Dermis microvascular lymphatic vessel endothelial cell (primary cell): ENCODE measurements at regions not wholly inside any gene's neighbourhood (a gene's known extent, or its start where the extent isn't known, plus 50 kb on each side); places are given as distances from the start of the nearest gene placed in this dataset.

ENCODE experiments used
- DNase-seq, 2 donors: peaks; one replicate each; pipeline versions ENCODE4 v3.0.0 to v3.0.0-alpha.2; 2010; ENCODE audit warnings: low read depth in 2 of 2

- DNase-seq, result no peak
Observed at GRCh38 chr10:78267598-78267997, 233.9 kb downstream of the RPS24 start.

DNA sequence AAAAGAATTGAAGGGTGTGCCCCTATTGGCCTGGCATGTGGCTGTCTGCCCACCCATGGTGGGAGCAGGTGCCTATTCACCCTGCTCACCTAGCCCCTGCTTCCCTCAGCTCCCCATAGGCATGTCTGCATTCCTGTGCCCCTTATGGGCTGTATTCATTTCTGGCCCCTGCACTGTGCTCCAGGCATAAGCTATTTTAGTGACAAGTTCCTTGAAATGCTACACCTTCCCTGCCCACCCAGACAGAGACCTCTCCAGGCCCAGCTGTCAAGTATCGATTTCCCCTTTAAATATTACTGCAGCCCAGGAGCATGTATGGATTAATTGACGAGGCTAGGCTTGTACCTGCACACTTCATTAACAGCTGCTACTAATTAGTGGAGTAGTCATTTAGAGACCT, 235.4 kb downstream of the RPS24 start:
- DNase-seq, result no peak

DNA sequence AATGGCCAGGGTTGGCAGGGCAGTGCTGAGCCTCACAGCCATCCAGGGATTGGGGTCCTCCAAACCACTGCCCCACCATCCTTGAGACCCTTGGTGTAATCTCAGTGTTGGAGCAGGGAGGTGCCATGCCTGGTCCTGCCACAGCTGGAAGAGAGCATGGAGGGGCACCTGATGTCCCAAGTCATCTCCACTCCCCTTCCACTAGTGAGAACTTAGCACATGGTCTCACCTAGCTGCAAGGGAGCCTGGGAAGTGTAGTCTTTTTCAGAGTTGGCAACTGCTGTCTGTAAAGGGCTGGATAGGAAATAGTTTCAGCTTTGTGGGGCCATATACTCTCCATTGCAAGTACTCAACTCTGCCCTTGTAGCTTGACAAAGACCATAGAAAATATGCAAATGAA, 238.7 kb downstream of the RPS24 start:
- no peak for DNase-seq

GRCh38 chr10:78274491-78274890, 240.8 kb downstream of the RPS24 start:
- DNase-seq, result no peak

DNA sequence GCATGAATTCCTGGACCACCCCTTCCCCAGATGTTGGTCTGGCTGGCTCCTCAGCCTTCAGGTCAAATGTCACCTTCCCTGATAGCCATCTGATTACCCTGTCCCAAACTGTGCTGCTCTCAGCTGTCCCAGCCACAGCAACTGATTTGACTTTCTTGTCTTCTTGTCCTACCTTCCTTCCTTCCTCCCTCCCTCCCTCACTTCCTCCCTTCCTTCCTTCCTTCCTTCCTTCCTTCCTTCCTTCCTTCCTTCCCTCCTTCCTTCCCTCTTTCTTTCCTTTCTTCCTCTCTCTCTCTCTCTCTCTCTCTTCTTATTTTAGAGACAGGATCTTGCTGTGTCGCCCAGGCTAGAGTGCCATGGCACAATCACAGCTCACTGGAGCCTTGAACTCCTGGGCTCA, 242.5 kb downstream of the RPS24 start:
- no peak for DNase-seq

DNA sequence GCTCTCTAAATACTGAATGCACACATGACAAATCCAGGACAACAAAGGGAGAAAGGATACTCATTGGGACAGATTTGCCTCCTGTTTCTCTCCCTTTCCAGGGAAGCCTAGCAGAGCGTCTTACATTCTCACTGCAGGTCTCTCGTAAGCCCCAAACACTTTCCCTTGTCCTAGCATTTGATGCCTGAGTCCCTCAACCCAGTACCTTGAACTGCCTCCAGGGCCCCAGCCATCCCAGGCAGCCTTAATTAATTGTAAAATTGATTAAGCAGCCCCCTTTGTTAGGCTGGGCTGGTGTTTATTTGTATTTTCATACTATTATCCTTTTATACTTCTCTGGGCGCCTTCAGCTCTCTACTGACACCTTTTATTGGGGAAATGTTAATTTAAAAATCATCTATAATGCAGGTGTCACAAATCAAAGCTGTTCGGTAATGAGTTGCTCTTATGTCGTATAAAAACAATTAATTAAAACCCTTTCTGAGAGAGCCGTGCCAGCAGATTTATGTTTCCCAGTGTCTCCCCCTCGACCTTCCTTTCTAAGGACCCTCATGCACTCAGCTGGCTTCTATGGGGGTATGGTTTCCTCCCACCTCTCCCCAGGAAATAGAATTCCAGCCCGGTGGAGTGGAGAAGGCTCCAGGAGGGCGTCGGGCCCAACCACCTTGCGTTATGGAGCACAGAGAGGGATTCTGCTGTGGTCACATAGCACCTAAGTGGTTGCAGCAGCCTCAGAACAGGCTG, 243.8 kb downstream of the RPS24 start:
- DNase-seq, result no peak

- DNase-seq, result no peak
Observed at GRCh38 chr10:78278058-78278404, 244.4 kb downstream of the RPS24 start.

DNA sequence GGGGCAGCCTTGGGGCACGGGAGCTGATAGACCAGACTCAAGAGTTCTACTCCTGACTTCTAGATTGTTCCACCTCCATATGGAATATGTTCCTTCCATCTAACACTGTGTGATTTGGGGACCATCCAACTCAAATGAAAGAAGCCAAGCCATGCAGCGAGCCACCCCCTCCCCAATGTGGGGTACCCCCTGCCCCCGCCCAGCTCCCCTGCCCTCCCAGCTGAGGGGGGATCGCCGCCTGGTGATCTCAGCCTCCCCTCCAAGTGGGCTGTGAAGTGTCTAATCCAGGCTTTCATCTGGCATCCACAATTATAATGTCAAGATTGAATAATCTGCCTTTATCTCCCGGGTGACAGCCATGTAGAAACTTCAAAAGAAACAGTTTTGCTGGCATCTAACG, 246.1 kb downstream of the RPS24 start:
- DNase-seq, result no peak

- no peak for DNase-seq
Observed at GRCh38 chr10:78280604-78281003, 246.9 kb downstream of the RPS24 start.

GRCh38 chr10:78281627-78282026, 248.0 kb downstream of the RPS24 start:
- no peak for DNase-seq

GRCh38 chr10:78283069-78283682, 249.5 kb downstream of the RPS24 start:
- DNase-seq, result no peak

- DNase-seq, result no peak
Observed at GRCh38 chr10:78284381-78284780, 250.7 kb downstream of the RPS24 start.

DNA sequence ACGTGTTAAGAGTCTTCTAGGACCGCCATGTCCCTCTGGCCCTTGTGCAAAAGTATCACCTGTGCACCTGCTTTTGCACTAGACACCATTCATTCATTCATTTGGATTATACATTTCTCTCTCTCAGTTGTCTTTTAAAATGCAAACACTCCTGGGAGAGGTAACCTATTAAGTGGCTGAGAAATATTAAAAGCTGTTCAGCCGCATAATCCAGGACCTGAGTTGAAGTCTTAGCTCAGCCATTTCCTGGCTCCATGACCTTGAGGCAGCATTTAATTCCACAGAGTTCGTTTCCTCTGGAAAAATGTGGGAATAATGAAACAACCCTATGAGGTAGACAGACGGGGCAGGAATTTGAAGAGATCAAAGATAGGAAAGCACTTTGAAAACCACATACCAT, 251.6 kb downstream of the RPS24 start:
- no peak for DNase-seq

GRCh38 chr10:78286186-78286585, 252.5 kb downstream of the RPS24 start:
- DNase-seq, result no peak

GRCh38 chr10:78286668-78287067, 253.0 kb downstream of the RPS24 start:
- no peak for DNase-seq

GRCh38 chr10:78287618-78288017, 254.0 kb downstream of the RPS24 start:
- no peak for DNase-seq

DNA sequence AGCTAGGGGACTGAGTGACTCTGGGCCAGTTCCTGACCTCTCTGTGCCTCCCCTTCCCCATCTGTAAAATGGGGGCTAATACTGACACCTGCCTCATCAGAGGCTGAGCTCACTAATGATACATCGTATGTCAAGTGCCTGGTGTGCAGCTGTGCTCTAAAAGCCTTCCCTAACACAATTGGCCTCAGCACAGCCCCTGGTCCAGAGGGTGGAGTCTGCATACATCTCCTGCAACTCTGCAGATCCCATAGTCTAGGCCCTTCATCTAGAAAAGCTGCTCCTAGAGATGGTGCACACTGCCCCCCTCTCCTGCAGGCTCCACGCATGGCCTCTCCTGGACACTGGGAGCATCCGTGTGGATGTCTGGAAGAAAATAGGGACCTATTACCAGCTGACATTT, 255.0 kb downstream of the RPS24 start:
- no peak for DNase-seq

DNA sequence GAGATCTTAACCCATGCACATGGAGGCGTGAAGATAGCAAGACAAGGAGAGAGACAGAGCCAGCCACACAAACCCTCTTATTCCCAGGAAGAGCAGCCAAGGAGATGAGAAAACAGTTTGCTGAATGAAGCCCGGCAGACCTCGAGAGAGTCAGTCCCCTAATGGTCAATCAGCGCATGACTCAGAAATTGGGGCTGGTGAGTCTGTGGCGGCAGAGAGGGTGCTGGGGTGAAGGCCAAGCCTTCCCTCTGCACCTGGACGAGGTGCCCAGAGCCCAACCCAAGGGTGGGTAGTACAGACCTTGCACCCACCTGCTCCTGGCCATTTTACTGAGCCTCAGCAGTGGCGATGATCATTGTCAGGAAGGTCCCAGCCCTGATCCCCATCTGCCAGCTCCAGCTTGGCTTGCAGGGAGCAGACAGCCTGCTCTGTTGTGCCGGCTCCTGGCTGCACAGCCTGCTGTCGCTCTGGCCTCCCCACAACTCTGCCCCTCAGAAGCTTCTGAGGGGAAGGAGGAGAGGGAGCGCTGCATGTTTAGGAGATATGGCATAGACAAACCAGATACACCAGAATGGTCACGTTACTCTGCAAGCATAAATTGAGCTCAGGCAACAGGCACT, 256.6 kb downstream of the RPS24 start:
- no peak for DNase-seq

GRCh38 chr10:78291722-78292121, 258.1 kb downstream of the RPS24 start:
- DNase-seq, result no peak

- no peak for DNase-seq
Observed at GRCh38 chr10:78292250-78292981, 258.8 kb downstream of the RPS24 start.

DNA sequence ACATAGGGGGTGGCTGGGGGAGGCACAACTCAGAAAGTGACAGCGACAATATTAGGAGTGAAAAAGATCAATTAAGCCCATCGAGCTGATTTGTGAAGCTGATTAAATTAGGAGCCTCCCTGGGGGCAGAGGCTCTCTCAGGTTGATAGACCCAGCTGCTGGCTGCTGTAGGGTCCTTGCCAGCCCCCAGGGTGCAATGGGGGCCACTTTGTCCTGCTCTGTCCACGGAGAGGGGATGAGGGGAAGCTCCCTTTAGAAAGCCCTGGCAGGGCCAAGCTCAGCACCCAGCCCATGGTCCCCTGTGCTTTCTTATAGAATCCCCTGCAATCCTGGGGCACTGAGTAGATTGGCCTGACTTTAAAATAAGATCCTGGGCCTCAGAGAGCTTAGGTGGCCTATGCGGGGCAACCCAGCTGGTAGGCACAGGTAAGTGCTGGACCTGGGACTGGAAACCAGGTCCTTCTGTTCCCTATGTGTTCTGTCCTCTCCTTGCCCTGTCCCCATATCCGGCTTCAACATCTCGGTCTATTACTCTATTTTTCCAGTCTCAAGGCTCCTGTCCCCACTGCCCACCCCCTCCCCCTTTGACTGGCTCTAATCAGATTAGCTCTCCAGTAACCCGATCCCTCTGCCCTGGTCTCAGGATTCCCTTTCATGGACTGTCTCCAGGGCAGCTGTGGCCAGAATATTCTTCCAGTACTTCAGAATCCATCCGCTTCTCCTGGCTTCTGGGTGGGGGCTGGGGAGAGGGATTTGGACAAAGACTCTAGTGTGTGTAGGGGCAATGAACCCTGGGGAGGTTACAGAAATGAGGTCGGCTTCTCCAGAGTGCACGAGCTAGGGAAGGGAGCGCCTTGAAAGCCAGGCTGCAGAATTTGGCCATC, 259.6 kb downstream of the RPS24 start:
- no peak for DNase-seq
